Pancreas (tissue), 10 donors: ENCODE measurements at regions not wholly inside any gene's neighbourhood (a gene's known extent, or its start where the extent isn't known, plus 50 kb on each side); places are given as distances from the start of the nearest gene placed in this dataset.

Experiments used
- ATAC-seq, 4 donors: fragments of 200-7000 bp; cut with Tn5 transposase; one replicate each; pipeline versions ENCODE4 v1.8.0 to v1.9.1; 2020; ENCODE audit warnings: mild to moderate bottlenecking in 4 of 4, moderate library complexity in 4 of 4
- DNase-seq, 6 donors: peaks; one replicate each; pipeline ENCODE4 v3.0.0-alpha.2; 2020
- FAIRE-seq: peaks from 2 replicates; lab custom pipeline; 2012; peaks lifted over from hg19 to GRCh38; lab: Jason Lieb, UNC
- H3K27ac ChIP-seq, 4 donors: fragments of 200-600 bp; sonication (generic); 1 replicate in 3 of 4; 2 replicates in 1 of 4; pipeline versions ENCODE4 v1.5.0 to v1.8.0; 2020
- H3K27me3 ChIP-seq, 4 donors: fragments of 200-600 bp; one replicate each; pipeline ENCODE4 v1.8.0; 2021
- H3K36me3 ChIP-seq, 3 donors: fragments of 200-600 bp; sonication (generic) in 1 of 3; one replicate each; pipeline versions ENCODE4 v1.5.0 to v1.8.0; 2020 to 2021
- H3K4me1 ChIP-seq, 3 donors: fragments of 200-600 bp; one replicate each; pipeline ENCODE4 v1.8.0; 2021
- H3K4me3 ChIP-seq, 4 donors: fragments of 200-600 bp; sonication (generic) in 2 of 4; one replicate each; pipeline versions ENCODE4 v1.5.0 to v1.8.0; 2020 to 2021
- H3K9me3 ChIP-seq, 4 donors: fragments of 200-600 bp; one replicate each; pipeline ENCODE4 v1.8.0; 2021
- WGBS, 2 donors: extraction: QIAGEN DNeasy Blood & Tissue Kit; methylation state at CpG; one replicate each; pipeline ENCODE4 v1.1.7; 2013; 5-methylcytosine and 5-hydroxymethylcytosine counted together
- intact Hi-C, 3 donors: fragments of 100-400 bp; cut with DNase I; formaldehyde crosslinking; loops; one replicate each; pipeline versions ENCODE4 v1.11.1 to v1.14.2; 2022
- TF ChIP-seq, protein P1 (sequence below), 4 donors: fragments of 200-600 bp; sonication (generic) in 3 of 4; IDR thresholded peaks; one replicate each; pipeline versions ENCODE4 v1.5.0 to v1.8.0; 2021; ENCODE audit warnings: antibody characterized with exemption in 4 of 4
- donor health status: healthy with polysubstance abuse.
- donor health status: DM: no; HTN: no; CAD: no; lungs with moderate emphysema.
- donor health status: DM: no; HTN: no; CAD: no.
- donor health status: control.
- donor health status: control.
- donor health status: Bipolar disorder and iron deficiency.
- donor health status: DM: yes; HTN: yes; CAD: no.
- donor health status: DM: no; HTN: no; CAD: no.
- donor health status: DM: no; HTN: no; CAD: no.
- donor health status: DM: yes; HTN: yes; CAD: no.

DNA sequence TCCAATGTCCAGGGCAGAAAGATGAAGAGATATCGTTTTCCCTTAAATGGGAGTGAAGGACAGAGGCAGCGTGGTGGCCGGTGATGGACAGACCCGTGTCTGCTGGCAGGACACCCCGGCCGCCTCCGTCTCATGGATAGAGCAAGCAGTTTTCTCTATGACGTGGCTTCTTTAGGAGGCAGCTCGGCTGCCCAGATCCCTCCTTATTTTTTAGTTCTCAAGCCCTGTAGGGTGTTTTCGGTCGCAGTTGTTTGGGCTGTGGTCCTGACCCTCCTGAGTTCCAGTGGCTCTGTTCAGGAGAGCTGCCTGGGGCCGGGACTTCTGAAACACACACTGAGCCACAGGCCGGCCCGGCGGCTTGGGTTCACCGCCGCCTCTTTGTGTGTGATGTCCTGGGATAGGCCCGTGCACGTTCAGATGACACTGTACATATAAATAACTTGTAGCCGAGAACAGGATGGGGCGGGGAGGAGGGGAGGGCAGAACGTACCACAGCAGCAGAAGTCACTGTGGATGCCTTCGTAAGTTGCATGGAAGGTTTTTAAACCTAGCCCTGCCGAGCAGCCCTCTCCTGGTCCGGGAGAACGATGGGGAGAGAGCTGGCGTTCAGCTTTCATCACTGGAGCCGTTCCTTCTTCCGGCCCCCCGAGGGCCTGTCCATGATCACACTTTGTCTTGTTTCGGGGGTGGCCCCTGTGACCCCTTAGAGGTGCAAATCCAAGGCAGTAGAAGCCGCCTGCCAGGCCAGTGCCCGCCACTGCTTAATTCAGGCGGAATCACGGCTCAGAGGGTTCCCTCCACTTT lies 65.2 kb downstream of the SIK1 start:
- intact Hi-C loops, result no loop called here
- FAIRE-seq (no peak), DNase-seq (peak in 1 of 6 donors; percentile 43), ATAC-seq (peak in 3 of 4 donors; percentile 17 to 59 (median 48))
- Histone ChIP-seq H3K27me3 (no peaks in the 10 kb centered on the region), H3K9me3 (no peaks in the 10 kb centered on the region), H3K27ac (peak overlapping the region in 1 of 4 donors; percentile 39), H3K4me3 (no peak overlapping the region), H3K4me1 (no peaks in the 10 kb centered on the region), H3K36me3 (no peaks in the 10 kb centered on the region)
- 70 to 74% methylated on average over 35 of the region's 35 CpGs for WGBS, 2 donors
- TF ChIP-seq, protein P1, sequence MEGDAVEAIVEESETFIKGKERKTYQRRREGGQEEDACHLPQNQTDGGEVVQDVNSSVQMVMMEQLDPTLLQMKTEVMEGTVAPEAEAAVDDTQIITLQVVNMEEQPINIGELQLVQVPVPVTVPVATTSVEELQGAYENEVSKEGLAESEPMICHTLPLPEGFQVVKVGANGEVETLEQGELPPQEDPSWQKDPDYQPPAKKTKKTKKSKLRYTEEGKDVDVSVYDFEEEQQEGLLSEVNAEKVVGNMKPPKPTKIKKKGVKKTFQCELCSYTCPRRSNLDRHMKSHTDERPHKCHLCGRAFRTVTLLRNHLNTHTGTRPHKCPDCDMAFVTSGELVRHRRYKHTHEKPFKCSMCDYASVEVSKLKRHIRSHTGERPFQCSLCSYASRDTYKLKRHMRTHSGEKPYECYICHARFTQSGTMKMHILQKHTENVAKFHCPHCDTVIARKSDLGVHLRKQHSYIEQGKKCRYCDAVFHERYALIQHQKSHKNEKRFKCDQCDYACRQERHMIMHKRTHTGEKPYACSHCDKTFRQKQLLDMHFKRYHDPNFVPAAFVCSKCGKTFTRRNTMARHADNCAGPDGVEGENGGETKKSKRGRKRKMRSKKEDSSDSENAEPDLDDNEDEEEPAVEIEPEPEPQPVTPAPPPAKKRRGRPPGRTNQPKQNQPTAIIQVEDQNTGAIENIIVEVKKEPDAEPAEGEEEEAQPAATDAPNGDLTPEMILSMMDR (IDR thresholded peaks at IDR 0.05), result no peak

- Histone ChIP-seq H3K36me3 (no peaks in the 10 kb centered on the region), H3K4me1 (no peaks in the 10 kb centered on the region), H3K9me3 (no peaks in the 10 kb centered on the region), H3K4me3 (no peak overlapping the region), H3K27ac (peak overlapping the region in 1 of 4 donors; percentile 39), H3K27me3 (no peaks in the 10 kb centered on the region)
- DNase-seq (peak in 1 of 6 donors; percentile 44), ATAC-seq (peak in 1 of 4 donors; percentile 21), FAIRE-seq (no peak)
- WGBS, 2 donors, result 54 to 56% methylated on average over 10 of the region's 10 CpGs
- TF ChIP-seq, protein P1 (IDR thresholded peaks at IDR 0.05), result no peak
- intact Hi-C loops, result no loop called here
Observed at GRCh38 chr21:43361127-43361492, 65.8 kb downstream of the SIK1 start.

DNA sequence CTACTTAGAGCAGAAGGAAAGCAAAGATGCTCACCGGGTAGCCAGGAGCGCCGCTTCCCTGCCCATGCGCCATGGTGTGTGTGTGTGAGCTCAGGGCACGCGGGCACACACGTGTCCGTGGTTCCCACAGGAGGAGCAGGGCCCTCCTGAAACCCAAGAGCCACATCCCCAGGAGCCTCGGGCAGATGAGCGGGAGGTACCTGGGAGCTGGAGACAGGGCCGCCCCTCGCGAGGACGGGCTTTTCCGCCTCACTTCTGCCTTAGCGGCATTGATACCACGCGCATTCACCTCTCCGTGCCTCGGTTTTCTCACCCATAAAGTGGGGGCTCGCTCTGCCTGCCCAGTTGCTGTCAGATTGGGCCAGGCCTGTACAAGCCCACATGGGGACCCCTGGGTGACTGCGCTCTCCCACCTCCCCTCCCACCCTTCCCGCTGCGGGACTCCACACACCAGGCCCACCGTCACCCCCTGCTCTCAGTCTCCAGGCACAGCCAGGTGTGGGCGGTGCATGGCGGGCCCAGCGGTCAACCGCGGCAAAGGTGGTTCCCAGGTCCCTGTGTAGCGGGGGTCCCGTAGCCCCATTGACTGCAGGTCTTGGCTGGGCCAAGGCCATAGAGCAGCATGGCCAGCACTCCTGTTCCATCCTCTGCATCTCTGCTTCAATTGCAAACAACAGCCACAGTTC lies 66.3 kb downstream of the SIK1 start:
- Histone ChIP-seq H3K36me3 (no peaks in the 10 kb centered on the region), H3K4me3 (no peak overlapping the region), H3K27me3 (no peaks in the 10 kb centered on the region), H3K9me3 (no peaks in the 10 kb centered on the region), H3K4me1 (no peaks in the 10 kb centered on the region), H3K27ac (no peak overlapping the region)
- TF ChIP-seq, protein P1 (IDR thresholded peaks at IDR 0.05), result no peak
- FAIRE-seq (no peak), ATAC-seq (no peak), DNase-seq (peak in 1 of 6 donors; percentile 51)
- 91 to 95% methylated on average over 32 of the region's 32 CpGs for WGBS, 2 donors
- intact Hi-C loops, result no loop called here

DNA sequence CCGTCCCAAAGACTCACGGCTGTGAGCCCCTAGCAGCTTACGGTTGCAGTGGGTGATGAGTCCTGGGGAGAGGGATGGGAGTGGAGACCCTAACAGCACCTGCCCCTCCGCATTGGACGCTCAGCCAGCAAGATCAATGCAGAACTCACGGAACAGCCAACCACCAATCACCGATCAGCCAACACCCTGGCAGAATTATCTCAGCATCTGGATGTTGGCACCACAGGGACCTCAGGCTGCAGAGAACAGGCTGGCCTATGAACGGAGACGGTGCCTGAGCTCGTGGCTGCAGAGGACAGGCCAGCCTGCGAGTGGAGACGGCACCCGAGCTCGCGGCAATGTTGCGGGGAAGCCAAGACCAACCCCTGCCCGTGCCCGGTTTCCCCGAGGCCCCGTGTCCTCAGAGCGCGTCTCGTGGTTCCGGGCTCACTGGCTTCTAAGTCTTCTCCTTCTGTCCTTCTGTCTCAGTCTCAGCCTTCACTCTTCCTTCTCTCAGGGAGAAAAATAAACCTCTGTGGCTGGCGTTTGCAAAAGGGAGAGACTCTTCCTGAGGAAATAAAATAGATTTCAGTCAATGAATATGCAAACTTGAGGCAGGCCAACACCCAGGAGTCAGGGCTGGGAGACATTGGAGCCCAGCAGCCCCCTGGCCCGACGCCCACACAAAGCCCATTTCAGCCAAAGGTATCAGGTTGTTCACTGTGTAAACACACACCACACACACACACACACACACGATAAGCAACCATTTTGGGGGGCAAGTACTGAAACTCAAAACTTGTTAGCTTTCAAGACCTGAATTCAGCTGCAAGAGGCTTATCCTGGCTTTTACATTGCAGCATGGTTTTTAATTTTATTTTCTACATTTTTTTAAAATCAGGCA lies 67.8 kb downstream of the SIK1 start:
- FAIRE-seq (no peak), ATAC-seq (no peak), DNase-seq (peak in 1 of 6 donors; percentile 41)
- intact Hi-C loops, result no loop called here
- 70 to 72% methylated on average over 28 of the region's 28 CpGs for WGBS, 2 donors
- Histone ChIP-seq H3K36me3 (no peaks in the 10 kb centered on the region), H3K4me3 (no peak overlapping the region), H3K27me3 (no peaks in the 10 kb centered on the region), H3K9me3 (no peaks in the 10 kb centered on the region), H3K27ac (no peak overlapping the region), H3K4me1 (no peaks in the 10 kb centered on the region)
- TF ChIP-seq, protein P1 (IDR thresholded peaks at IDR 0.05), result no peak
